Pancreas (tissue), 10 donors: ENCODE measurements at regions not wholly inside any gene's neighbourhood (a gene's known extent, or its start where the extent isn't known, plus 50 kb on each side); places are given as distances from the start of the nearest gene placed in this dataset.

Source experiments
- ATAC-seq, 4 donors: fragments of 200-7000 bp; cut with Tn5 transposase; one replicate each; pipeline versions ENCODE4 v1.8.0 to v1.9.1; 2020; ENCODE audit warnings: mild to moderate bottlenecking in 4 of 4, moderate library complexity in 4 of 4
- DNase-seq, 6 donors: peaks; one replicate each; pipeline ENCODE4 v3.0.0-alpha.2; 2020
- FAIRE-seq: peaks from 2 replicates; lab custom pipeline; 2012; peaks lifted over from hg19 to GRCh38; lab: Jason Lieb, UNC
- H3K27ac ChIP-seq, 4 donors: fragments of 200-600 bp; sonication (generic); 1 replicate in 3 of 4; 2 replicates in 1 of 4; pipeline versions ENCODE4 v1.5.0 to v1.8.0; 2020
- H3K27me3 ChIP-seq, 4 donors: fragments of 200-600 bp; one replicate each; pipeline ENCODE4 v1.8.0; 2021
- H3K36me3 ChIP-seq, 3 donors: fragments of 200-600 bp; sonication (generic) in 1 of 3; one replicate each; pipeline versions ENCODE4 v1.5.0 to v1.8.0; 2020 to 2021
- H3K4me1 ChIP-seq, 3 donors: fragments of 200-600 bp; one replicate each; pipeline ENCODE4 v1.8.0; 2021
- H3K4me3 ChIP-seq, 4 donors: fragments of 200-600 bp; sonication (generic) in 2 of 4; one replicate each; pipeline versions ENCODE4 v1.5.0 to v1.8.0; 2020 to 2021
- H3K9me3 ChIP-seq, 4 donors: fragments of 200-600 bp; one replicate each; pipeline ENCODE4 v1.8.0; 2021
- WGBS, 2 donors: extraction: QIAGEN DNeasy Blood & Tissue Kit; methylation state at CpG; one replicate each; pipeline ENCODE4 v1.1.7; 2013; 5-methylcytosine and 5-hydroxymethylcytosine counted together
- intact Hi-C, 3 donors: fragments of 100-400 bp; cut with DNase I; formaldehyde crosslinking; loops; one replicate each; pipeline versions ENCODE4 v1.11.1 to v1.14.2; 2022
- TF ChIP-seq, protein P1 (sequence below), 4 donors: fragments of 200-600 bp; sonication (generic) in 3 of 4; IDR thresholded peaks; one replicate each; pipeline versions ENCODE4 v1.5.0 to v1.8.0; 2021; ENCODE audit warnings: antibody characterized with exemption in 4 of 4
- donor health status: healthy with polysubstance abuse.
- donor health status: DM: no; HTN: no; CAD: no; lungs with moderate emphysema.
- donor health status: DM: no; HTN: no; CAD: no.
- donor health status: control.
- donor health status: control.
- donor health status: Bipolar disorder and iron deficiency.
- donor health status: DM: yes; HTN: yes; CAD: no.
- donor health status: DM: no; HTN: no; CAD: no.
- donor health status: DM: no; HTN: no; CAD: no.
- donor health status: DM: yes; HTN: yes; CAD: no.

DNA sequence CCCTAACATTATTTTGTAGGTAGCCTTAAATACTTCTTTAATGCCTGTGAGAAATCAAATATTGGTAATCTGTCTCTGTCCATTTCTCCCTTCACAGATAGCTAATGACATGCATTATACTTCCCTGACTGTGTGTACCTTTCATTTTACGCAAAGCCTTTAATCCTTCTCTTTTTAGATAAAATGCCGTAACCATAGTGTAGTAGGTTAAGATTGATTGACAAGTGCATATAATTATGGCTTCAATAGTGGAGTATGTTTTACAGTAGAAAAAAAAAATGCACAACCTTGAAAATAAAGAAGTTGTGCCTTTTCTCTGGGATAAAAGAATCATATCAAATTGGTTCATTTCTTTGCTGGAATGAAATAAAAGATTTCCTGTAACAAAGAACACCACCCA is 559.6 kb upstream of the GRAMD2B start:
- FAIRE-seq (no peak), ATAC-seq (no peak), DNase-seq (no peak)
- Histone ChIP-seq H3K36me3 (no peaks in the 10 kb centered on the region), H3K9me3 (no peaks in the 10 kb centered on the region), H3K4me1 (no peaks in the 10 kb centered on the region), H3K27ac (no peak overlapping the region), H3K27me3 (no peaks in the 10 kb centered on the region), H3K4me3 (no peak overlapping the region)
- TF ChIP-seq, protein P1, sequence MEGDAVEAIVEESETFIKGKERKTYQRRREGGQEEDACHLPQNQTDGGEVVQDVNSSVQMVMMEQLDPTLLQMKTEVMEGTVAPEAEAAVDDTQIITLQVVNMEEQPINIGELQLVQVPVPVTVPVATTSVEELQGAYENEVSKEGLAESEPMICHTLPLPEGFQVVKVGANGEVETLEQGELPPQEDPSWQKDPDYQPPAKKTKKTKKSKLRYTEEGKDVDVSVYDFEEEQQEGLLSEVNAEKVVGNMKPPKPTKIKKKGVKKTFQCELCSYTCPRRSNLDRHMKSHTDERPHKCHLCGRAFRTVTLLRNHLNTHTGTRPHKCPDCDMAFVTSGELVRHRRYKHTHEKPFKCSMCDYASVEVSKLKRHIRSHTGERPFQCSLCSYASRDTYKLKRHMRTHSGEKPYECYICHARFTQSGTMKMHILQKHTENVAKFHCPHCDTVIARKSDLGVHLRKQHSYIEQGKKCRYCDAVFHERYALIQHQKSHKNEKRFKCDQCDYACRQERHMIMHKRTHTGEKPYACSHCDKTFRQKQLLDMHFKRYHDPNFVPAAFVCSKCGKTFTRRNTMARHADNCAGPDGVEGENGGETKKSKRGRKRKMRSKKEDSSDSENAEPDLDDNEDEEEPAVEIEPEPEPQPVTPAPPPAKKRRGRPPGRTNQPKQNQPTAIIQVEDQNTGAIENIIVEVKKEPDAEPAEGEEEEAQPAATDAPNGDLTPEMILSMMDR (IDR thresholded peaks at IDR 0.05), result no peak
- intact Hi-C loops, result no loop called here
- WGBS, 2 donors, result 89 to 98% methylated on average over 2 of the region's 2 CpGs

DNA sequence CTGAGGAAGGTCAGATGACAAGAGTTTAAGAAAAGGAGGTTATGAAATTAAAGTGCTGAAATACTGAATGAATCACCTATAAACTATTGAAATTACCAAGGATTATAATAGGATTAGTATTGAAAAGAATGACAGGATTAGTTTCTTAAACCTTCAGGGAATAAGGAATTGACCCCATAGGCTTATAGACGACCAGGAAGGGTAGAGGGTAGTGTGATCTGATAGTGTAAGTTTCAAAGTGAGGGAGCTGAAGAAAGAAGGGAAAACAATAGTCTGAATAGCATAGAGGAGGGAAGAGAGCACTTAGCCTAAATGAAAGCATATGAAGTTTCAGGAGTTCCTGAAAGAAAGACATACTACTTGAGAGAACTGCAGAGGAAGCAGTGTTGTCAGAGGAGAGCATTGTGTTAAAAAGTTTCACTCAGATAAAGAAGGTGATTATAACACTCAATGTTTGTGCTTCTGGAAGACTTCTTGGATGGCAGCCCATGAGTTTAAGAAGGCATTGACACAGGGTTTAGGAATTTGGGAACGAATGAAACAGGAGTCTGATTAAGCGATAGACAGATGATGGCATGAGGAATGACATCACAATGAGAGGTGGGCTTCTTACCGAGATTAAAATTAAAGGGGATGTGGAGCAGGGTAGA is 557.9 kb upstream of the GRAMD2B start:
- intact Hi-C loops, result no loop called here
- no peak overlapping the region for H3K4me3 ChIP-seq
- no peak for ATAC-seq
- 37 to 38% methylated on average over 4 of the region's 4 CpGs for WGBS, 2 donors
- no peak overlapping the region for H3K27ac ChIP-seq
- no peak for FAIRE-seq
- no peaks in the 10 kb centered on the region for H3K4me1 ChIP-seq
- TF ChIP-seq, protein P1 (IDR thresholded peaks at IDR 0.05), result no peak
- no peaks in the 10 kb centered on the region for H3K36me3 ChIP-seq
- H3K9me3 ChIP-seq, result no peaks in the 10 kb centered on the region
- H3K27me3 ChIP-seq, result no peaks in the 10 kb centered on the region
- no peak for DNase-seq

DNA sequence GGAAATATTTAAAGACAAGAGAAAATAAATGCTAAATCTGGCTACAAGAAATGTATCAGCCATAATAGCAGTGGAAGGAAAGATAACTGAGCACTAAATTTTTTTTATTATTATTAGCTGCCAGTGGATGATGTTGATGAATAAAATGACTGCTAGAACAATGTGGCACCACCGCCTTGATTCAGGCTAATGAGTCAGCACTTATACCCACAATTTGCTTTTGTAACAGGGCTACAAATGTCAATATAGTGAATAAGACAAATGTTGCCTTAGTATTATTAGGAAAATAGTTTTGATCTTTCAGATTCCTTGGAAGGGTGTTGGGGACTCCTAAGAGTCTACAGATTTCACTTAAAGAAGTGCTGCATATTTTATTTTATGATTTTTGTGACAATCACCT is 555.2 kb upstream of the GRAMD2B start:
- DNase-seq, result no peak
- intact Hi-C loops, result no loop called here
- no peaks in the 10 kb centered on the region for H3K9me3 ChIP-seq
- no peak overlapping the region for H3K4me3 ChIP-seq
- WGBS, 2 donors, result 88 to 94% methylated on average over 1 of the region's 1 CpG
- no peak for FAIRE-seq
- H3K27ac ChIP-seq, result no peak overlapping the region
- ATAC-seq, result no peak
- no peaks in the 10 kb centered on the region for H3K4me1 ChIP-seq
- no peaks in the 10 kb centered on the region for H3K36me3 ChIP-seq
- TF ChIP-seq, protein P1 (IDR thresholded peaks at IDR 0.05), result no peak
- no peaks in the 10 kb centered on the region for H3K27me3 ChIP-seq

DNA sequence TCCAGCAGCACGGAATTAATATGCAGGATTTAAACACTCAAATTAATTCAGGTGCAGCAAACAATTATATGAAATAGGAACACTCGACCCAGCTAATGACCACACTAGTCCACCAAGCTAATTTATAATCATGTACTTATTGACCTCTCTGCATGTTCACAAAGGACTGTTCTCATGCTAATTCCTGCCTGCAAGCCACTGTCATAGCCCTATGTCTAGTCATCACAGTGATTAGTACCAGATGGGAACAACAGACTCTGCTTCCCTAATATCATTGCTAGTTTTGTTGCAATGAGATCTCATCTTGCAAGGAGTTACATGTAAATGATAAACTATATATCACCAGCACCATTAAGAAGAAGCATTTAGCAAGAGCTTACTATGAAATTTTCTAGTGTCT is 553.0 kb upstream of the GRAMD2B start:
- Histone ChIP-seq H3K4me1 (no peaks in the 10 kb centered on the region), H3K27me3 (no peaks in the 10 kb centered on the region), H3K36me3 (no peaks in the 10 kb centered on the region), H3K9me3 (no peaks in the 10 kb centered on the region), H3K27ac (no peak overlapping the region), H3K4me3 (no peak overlapping the region)
- intact Hi-C loops, result no loop called here
- TF ChIP-seq, protein P1 (IDR thresholded peaks at IDR 0.05), result no peak
- 40 to 44% methylated on average over 2 of the region's 2 CpGs for WGBS, 2 donors
- ATAC-seq, result no peak
- DNase-seq, result no peak
- no peak for FAIRE-seq

DNA sequence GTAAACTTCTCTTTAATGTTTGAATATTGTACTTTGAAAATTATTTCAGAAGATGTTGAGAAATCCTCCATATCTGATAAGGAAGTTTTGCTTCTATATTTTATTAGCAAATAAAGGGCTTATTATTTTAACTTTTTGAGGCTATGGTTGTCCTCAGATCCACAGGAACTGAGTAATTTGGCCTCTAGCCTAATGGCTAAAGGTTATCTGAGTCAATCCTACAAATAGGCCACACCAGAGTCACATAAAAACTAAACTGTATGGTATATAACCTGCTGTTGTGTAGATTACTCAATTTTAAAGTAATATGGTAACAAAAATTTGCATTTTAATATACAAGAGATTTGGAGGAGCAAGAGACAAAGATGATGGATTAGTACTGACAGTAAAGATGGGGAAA is 549.2 kb upstream of the GRAMD2B start:
- intact Hi-C loops, result no loop called here
- Histone ChIP-seq H3K4me3 (no peak overlapping the region), H3K27me3 (no peaks in the 10 kb centered on the region), H3K9me3 (no peaks in the 10 kb centered on the region), H3K4me1 (no peaks in the 10 kb centered on the region), H3K36me3 (no peaks in the 10 kb centered on the region), H3K27ac (no peak overlapping the region)
- TF ChIP-seq, protein P1 (IDR thresholded peaks at IDR 0.05), result no peak
- ATAC-seq (no peak), DNase-seq (no peak), FAIRE-seq (no peak)
